ENCODE measurements at regions not wholly inside any gene's neighbourhood (a gene's known extent, or its start where the extent isn't known, plus 50 kb on each side); places are given as distances from the start of the nearest gene placed in this dataset.

DNA sequence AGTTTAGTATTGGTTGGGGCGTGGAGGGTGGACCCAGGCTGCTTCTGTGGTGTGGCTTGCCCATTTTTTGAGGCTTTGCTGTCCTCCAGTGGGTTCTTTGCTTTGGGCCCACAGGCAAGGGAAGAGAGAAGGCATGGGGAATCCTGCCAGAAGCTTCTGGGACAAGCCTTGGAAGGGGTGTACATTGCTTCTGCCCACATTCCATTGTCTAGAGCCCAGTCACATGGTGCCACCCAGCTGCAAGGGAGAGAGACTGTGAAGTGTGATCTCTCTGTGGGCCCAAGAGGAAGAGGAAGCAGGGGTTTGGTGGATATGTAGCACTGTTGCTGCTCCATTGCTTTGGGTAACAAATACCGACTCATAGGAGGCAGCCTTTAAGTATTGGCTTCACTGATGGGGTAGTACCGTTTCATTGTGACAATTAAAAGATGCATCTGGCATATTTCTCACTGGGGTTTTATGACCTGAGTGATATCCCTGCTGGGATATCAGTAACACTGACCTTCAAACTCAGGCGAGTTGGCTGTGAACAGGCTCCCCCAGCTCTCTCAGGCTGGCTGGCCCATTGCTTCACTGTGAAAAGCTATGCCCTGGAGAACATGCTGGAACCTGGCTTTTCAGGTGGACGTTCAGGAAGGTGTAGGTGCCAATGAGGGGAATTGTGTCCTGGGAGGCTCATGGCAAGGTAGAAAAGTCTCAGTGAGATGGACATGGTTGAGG lies 85.9 kb downstream of the CLDN34 start:
- TF ChIP-seq, protein P1, sequence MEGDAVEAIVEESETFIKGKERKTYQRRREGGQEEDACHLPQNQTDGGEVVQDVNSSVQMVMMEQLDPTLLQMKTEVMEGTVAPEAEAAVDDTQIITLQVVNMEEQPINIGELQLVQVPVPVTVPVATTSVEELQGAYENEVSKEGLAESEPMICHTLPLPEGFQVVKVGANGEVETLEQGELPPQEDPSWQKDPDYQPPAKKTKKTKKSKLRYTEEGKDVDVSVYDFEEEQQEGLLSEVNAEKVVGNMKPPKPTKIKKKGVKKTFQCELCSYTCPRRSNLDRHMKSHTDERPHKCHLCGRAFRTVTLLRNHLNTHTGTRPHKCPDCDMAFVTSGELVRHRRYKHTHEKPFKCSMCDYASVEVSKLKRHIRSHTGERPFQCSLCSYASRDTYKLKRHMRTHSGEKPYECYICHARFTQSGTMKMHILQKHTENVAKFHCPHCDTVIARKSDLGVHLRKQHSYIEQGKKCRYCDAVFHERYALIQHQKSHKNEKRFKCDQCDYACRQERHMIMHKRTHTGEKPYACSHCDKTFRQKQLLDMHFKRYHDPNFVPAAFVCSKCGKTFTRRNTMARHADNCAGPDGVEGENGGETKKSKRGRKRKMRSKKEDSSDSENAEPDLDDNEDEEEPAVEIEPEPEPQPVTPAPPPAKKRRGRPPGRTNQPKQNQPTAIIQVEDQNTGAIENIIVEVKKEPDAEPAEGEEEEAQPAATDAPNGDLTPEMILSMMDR (IDR thresholded peaks at IDR 0.05): no peak
- no peak for TF ChIP-seq POLR2A (IDR thresholded peaks at IDR 0.05)
- intact Hi-C loops (cut with DNase I; ENCODE audit: low total_unique reads): no loop called here
- peak in 1 of 2 donors; percentile 59 for DNase-seq (ENCODE audit: low spot score in 2 of 2)
- H3K4me3 ChIP-seq (ENCODE audit: low read depth, poor library complexity, severe bottlenecking): no peak overlapping the region
- WGBS, 2 donors: 68 to 72% methylated on average over 5 of the region's 5 CpGs

DNA sequence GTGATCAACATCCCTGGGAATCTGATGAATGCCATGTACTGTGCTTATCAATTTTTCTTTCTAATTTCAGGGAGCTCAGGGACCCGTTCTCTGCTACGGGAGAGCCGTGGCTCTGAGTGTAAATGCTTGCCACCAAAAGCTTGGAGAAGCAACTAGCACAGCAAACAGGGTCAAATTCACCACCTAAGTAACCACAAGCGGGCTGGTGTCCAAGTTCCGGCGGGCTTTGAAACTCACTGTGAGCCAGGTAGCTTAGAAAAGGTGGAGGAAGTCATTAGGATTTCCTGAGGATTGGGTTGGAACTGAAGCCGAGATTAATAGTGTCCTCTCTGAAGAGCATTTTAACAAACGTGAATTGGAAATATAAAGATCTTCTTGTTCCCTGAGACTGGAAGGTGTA lies 87.2 kb downstream of the CLDN34 start:
- TF ChIP-seq POLR2A (IDR thresholded peaks at IDR 0.05): no peak
- TF ChIP-seq, protein P1 (IDR thresholded peaks at IDR 0.05): no peak
- 70 to 72% methylated on average over 8 of the region's 8 CpGs for WGBS, 2 donors
- intact Hi-C loops (cut with DNase I; ENCODE audit: low total_unique reads): no loop called here
- peak in 1 of 2 donors; percentile 80 for DNase-seq (ENCODE audit: low spot score in 2 of 2)
- no peak overlapping the region for H3K4me3 ChIP-seq (ENCODE audit: low read depth, poor library complexity, severe bottlenecking)

- TF ChIP-seq, protein P1 (IDR thresholded peaks at IDR 0.05): no peak
- TF ChIP-seq POLR2A (IDR thresholded peaks at IDR 0.05): no peak
- intact Hi-C loops (cut with DNase I; ENCODE audit: low total_unique reads): no loop called here
- 84 to 91% methylated on average over 6 to 8 of the region's 8 CpGs for WGBS, 2 donors
- DNase-seq (ENCODE audit: low spot score in 2 of 2): peak in 1 of 2 donors; percentile 45
- H3K4me3 ChIP-seq (ENCODE audit: low read depth, poor library complexity, severe bottlenecking): no peak overlapping the region
Observed at GRCh38 chrX:10055430-10055829, 88.3 kb downstream of the CLDN34 start.

- 45 to 61% methylated on average over 4 of the region's 4 CpGs for WGBS, 2 donors
- intact Hi-C loops (cut with DNase I; ENCODE audit: low total_unique reads): no loop called here
- TF ChIP-seq, protein P1 (IDR thresholded peaks at IDR 0.05): no peak
- no peak for TF ChIP-seq POLR2A (IDR thresholded peaks at IDR 0.05)
- no peak for DNase-seq (ENCODE audit: low spot score in 2 of 2)
- no peak overlapping the region for H3K4me3 ChIP-seq (ENCODE audit: low read depth, poor library complexity, severe bottlenecking)
Observed at GRCh38 chrX:10062352-10062751, 94.4 kb upstream of the CLCN4 start.

DNA sequence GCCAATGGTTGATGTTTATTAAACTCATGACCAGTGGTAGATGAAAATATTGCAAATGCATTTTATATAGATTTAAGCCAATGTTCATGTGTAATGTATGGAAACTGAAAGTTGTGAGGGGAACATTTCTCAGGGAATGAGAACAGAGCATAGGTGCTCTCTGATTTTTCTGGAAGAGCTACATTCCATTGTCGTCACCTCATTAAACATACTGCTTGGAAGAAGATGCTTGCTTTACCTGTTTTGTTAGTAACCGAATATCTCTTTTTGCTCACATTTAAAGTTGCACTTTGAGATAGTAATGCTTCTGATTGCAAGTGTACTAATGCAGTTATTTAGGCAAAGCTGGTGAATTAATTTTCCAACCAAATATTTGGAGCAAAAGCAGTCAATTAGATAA lies 93.8 kb upstream of the CLCN4 start:
- intact Hi-C loops (cut with DNase I; ENCODE audit: low total_unique reads): no loop called here
- DNase-seq (ENCODE audit: low spot score in 2 of 2): no peak
- 47 to 61% methylated on average over 2 of the region's 2 CpGs for WGBS, 2 donors
- no peak for TF ChIP-seq POLR2A (IDR thresholded peaks at IDR 0.05)
- TF ChIP-seq, protein P1 (IDR thresholded peaks at IDR 0.05): no peak
- no peak overlapping the region for H3K4me3 ChIP-seq (ENCODE audit: low read depth, poor library complexity, severe bottlenecking)

GRCh38 chrX:10064736-10065135 lies 92.0 kb upstream of the CLCN4 start:
- TF ChIP-seq POLR2A (IDR thresholded peaks at IDR 0.05): no peak
- TF ChIP-seq, protein P1 (IDR thresholded peaks at IDR 0.05): no peak
- 91 to 94% methylated on average over 8 to 11 of the region's 11 CpGs for WGBS, 2 donors
- DNase-seq (ENCODE audit: low spot score in 2 of 2): no peak
- no peak overlapping the region for H3K4me3 ChIP-seq (ENCODE audit: low read depth, poor library complexity, severe bottlenecking)
- intact Hi-C loops (cut with DNase I; ENCODE audit: low total_unique reads): no loop called here

All from lower leg skin (tissue), 4 donors.